GM19467 (cell line): ENCODE measurements at regions not wholly inside any gene's neighbourhood (a gene's known extent, or its start where the extent isn't known, plus 50 kb on each side); places are given as distances from the start of the nearest gene placed in this dataset.
A peak's percentile ranks its signal among the peaks of the same experiment; 100 is the strongest.

Source experiments
- ATAC-seq: cut with Tn5 transposase; IDR thresholded peaks from one replicate; pipeline ENCODE4 v1.9.1; 2021; ENCODE audit warnings: mild to moderate bottlenecking, moderate library complexity; ENCODE audit not compliant: unreplicated experiment

GRCh38 chr2:37858400-37858711, 66.7 kb upstream of the RMDN2 start:
- ATAC-seq = no peak

GRCh38 chr2:37858725-37859267, 66.3 kb upstream of the RMDN2 start:
- no peak for ATAC-seq

- ATAC-seq = no peak
Observed at GRCh38 chr2:37862620-37863019, 62.5 kb upstream of the RMDN2 start.

- ATAC-seq = no peak
Observed at GRCh38 chr2:37864217-37864616, 60.9 kb upstream of the RMDN2 start.

- ATAC-seq = no peak
Observed at GRCh38 chr2:37865640-37866039, 59.4 kb upstream of the RMDN2 start.

- no peak for ATAC-seq
Observed at GRCh38 chr2:37866171-37866934, 58.7 kb upstream of the RMDN2 start.

- no peak for ATAC-seq
Observed at GRCh38 chr2:37867166-37867565, 57.9 kb upstream of the RMDN2 start.

GRCh38 chr2:37868866-37869265, 56.2 kb upstream of the RMDN2 start:
- no peak for ATAC-seq

- no peak for ATAC-seq
Observed at GRCh38 chr2:37869304-37869703, 55.8 kb upstream of the RMDN2 start.

- ATAC-seq = no peak
Observed at GRCh38 chr2:37869771-37870170, 55.3 kb upstream of the RMDN2 start.

GRCh38 chr2:37870829-37871228, 54.3 kb upstream of the RMDN2 start:
- ATAC-seq = no peak

- ATAC-seq = peak; percentile 47
Observed at GRCh38 chr2:37871456-37872191, 53.5 kb upstream of the RMDN2 start.

GRCh38 chr2:37872192-37872750, 52.8 kb upstream of the RMDN2 start:
- ATAC-seq = no peak

GRCh38 chr2:37873229-37873628, 51.9 kb upstream of the RMDN2 start:
- ATAC-seq = no peak

- no peak for ATAC-seq
Observed at GRCh38 chr2:37873749-37874330, 51.2 kb upstream of the RMDN2 start.

- peak; percentile 39 for ATAC-seq
Observed at GRCh38 chr2:37874470-37874869, 50.6 kb upstream of the RMDN2 start.
